Muscle of back (tissue), 3 donors: ENCODE measurements at regions not wholly inside any gene's neighbourhood (a gene's known extent, or its start where the extent isn't known, plus 50 kb on each side); places are given as distances from the start of the nearest gene placed in this dataset.
A peak's percentile ranks its signal among the peaks of the same experiment; 100 is the strongest.
"Not testable (repeated sequence)": the region's sequence is repeated elsewhere in the genome, so short reads cannot be mapped to it uniquely, and the experiment has no call there.

Source experiments
- DNase-seq, 3 donors: peaks; one replicate each; pipeline versions ENCODE4 v3.0.0 to v3.0.0-alpha.2; 2013

- DNase-seq, result peak in 1 of 3 donors; percentile 32
These were observed 190.7 kb downstream of the CDCA7 start for GRCh38 chr2:173545364-173545763.

GRCh38 chr2:173547499-173547898, 192.8 kb downstream of the CDCA7 start:
- DNase-seq, result no peak

GRCh38 chr2:173550143-173550542, 195.5 kb downstream of the CDCA7 start:
- DNase-seq, result peak in 1 of 3 donors; percentile 56

DNA sequence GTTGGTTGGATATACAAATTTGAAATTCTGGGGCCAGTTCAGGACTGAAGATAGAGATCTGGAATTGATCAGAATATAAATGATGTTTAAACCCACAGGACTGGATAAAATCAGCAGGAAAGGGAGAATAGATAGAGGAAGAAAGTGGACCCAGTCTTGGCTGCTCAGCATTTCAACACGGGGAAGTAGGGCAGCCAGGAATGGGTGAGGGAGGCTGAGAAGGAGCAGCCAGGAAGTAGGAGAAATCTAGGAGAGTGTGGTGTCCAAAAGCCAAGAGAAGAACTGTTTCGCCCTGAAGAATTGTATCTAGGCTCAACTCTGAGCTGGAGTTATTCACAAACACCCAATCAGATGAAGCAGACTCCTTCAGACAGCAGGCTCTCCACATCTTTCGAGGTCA, 197.9 kb downstream of the CDCA7 start:
- DNase-seq, result no peak

DNA sequence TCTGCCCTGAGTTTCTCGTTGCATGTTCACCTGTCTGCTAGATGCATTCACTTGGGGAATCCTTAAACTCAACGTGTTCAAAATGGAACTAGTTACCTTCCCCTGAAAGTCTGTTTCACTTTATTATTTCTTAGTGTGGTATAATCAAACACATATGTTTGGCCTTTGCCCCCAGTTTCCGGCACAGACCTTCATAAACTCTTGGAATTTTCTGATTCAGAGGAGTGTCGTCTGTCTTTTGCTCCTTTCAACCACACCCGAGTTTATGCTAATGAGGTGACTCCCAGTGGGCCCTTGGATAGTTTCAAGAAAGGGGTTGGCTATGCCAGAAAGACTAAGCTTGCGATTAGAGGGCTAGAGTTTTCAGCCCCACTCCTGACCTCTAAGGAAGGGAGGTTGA, 198.9 kb downstream of the CDCA7 start:
- DNase-seq, result peak in 1 of 3 donors; percentile 38

GRCh38 chr2:173555833-173556232, 201.2 kb downstream of the CDCA7 start:
- DNase-seq, result peak; percentile 34 to 61 (median 34)

DNA sequence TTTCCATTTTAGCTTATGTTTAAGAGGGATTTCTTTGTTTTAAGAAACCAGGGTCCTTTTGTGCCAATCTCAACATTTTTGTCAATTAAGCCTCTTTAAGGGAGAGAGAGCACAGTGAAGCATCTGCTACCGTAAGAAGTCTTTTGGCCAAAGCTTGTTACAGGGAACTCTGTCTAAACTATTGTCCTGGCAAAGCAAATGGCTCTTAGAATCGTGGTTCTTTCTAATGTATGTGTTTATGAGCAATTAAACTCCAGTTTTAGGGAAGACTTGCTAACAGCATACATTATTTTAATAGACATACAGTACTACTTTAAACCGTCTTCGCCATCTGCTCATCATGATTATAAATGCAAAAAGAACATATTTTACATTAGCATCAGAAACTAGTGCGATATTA, 202.1 kb downstream of the CDCA7 start:
- DNase-seq, result no peak

DNA sequence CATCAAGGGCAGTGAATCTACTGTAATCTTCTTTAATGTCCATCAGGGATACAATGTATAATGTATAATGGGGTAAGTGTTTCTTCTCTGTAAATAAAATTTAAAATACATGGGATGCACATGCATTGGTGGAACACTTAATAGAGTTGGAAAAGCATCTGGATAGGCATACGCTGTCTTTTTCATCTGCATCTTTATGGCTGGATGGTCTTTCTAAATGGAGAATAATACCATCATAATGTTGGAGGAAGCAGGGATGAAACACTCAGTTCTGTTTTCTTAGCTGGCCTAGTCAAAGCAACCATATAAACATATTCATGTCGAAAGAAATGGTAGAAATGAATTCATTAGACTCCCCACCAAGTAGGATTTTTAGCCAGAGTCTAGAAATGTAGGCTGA, 202.8 kb downstream of the CDCA7 start:
- no peak for DNase-seq

DNA sequence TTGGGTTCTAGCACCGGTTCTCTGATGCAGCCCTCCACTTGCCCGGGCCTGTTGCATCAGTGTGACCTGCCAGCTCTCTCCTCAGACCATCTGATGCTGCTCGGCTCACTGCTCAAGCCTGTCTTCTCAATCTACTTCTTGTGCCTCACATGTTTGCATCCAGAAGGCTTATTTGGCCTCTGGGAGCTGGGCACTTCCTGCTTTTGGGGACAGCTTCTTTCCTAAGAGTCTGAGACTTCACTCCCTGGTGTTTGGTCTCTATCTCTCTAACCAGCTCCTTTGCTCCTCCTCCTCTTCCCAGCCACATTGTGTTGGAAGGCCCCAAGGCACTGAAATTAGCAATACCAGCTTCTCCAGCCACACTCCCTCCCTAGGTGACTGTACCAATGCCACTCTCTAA, 212.8 kb downstream of the CDCA7 start:
- DNase-seq, result no peak

DNA sequence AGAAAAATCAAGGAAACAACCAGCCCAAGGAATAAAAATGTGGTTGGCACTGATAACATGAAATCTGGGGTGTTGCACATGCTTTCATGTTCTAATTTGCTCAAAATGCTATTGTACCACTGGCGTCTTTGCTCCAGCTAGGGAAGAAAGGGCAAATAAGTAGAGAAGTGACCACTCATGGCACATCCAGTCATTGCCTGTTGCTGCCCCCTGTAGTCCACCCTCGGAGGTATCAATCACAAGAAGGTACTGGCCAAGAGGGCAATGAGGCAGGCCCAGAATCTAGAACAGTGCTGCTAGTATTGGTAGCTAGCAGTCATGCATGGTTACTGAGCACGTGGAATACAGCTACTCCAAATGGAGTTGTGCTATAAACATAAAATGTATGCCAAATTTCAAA, 213.4 kb downstream of the CDCA7 start:
- DNase-seq, result no peak

- DNase-seq, result peak in 1 of 3 donors; percentile 48
These were observed 216.5 kb downstream of the CDCA7 start for GRCh38 chr2:173571021-173571821.

DNA sequence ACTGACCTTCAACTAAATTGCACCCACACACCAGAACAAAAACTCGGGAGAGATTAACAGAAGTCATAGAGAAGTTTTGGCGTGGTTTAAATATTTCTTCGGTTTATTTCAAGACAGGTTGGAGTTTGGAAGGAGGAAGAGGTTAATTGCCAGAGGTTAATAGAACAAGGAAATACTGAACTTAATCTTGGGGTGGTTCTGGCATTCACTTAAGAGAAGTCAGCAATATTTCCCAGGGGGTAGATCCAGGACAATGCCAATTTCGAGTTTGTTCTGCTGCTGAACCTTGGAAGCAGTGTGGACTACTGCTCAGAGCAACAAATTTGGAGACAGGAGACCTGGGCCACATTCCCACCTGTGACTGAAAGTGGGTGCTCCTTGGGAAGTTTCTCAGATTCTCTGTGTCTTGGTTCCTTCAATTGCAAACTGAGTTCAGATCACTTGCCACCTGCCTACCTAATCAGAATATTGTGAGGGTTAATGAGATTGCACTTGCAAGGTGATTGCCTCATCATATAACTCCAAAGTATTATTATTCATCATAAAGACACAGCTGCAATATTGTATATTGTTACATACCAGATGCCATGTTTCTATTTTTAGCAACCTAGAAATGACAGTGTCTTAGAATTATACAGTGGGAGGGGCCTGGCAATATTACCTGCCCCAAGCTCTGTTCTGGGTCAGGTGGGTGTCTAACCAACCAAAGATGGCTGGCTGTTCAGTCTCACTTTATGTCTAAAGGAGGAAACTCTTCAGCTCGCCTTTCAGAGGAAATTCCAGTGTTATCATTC, 217.4 kb downstream of the CDCA7 start:
- no peak for DNase-seq

DNA sequence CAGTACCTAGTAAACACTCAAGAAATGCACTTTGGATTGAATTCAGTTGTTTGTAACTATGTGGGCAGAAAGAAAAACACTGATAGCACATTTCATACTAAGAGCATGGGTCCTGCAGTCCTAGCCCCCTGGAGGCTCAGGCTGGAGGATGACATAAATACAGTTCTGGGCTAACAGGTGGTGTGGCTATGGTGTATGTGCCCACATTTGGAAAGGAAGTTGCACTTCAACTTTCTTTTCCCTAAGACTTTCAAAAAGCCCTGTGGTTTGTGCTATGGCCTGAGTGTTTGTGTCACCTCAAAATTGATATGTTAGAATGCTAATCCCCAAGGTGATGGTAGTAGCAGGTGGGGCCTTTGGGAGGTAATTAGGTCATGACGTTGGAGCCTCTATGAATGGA, 218.2 kb downstream of the CDCA7 start:
- DNase-seq, result no peak

DNA sequence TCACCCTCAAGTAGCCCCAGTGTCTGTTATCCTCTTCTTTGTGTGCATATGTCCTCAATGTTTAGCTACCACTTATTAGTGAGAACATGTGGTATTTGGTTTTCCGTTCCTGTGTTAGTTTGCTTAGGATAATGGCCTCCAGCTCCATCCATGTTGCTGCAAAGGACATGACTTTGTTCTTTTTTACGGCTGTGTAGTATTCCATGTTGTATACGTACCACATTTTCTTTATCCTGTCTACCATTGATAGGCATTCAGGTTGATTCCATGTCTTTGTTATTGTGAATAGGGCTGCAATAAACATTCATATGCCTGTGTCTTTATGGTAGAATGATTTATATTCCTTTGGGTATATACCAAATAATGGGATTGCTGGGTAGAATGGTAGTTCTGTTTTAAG, 219.1 kb downstream of the CDCA7 start:
- not testable (repeated sequence) for DNase-seq

GRCh38 chr2:173574324-173575112, 219.8 kb downstream of the CDCA7 start:
- DNase-seq, result peak in 1 of 3 donors; percentile 67

DNA sequence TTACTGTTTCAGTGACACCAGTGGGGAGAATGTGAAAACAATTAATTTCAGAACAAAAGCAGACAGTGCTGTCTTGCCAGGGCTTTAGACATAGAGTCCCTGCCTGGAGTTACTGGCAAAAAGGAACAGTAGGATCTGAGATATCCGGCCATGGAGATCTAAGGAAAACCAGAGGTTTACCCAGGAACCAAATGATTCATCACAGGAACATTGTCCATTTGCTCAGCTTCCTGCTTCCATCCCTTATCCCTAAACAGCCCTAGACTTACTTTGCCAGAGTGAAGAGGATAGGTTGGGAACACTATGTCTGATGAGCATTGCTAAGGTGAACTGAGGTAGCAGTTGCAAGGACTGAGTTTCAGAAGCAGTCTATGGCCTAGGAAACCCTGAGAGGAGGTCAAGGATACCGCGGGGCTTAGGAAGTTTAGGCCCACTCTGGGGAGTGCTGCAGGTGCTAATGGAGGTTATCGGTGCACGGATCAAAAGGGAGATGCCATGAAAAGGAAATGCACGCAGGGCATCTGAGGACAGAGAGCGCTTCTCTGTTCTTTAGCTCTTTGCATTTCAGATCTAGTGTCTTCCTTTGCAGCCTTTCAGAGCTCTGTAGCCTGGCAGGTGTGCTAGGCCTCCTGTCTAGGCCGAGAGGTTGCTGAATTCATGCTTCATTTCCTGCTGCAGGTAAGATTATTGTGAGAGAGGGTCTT, 223.9 kb downstream of the CDCA7 start:
- DNase-seq, result no peak

DNA sequence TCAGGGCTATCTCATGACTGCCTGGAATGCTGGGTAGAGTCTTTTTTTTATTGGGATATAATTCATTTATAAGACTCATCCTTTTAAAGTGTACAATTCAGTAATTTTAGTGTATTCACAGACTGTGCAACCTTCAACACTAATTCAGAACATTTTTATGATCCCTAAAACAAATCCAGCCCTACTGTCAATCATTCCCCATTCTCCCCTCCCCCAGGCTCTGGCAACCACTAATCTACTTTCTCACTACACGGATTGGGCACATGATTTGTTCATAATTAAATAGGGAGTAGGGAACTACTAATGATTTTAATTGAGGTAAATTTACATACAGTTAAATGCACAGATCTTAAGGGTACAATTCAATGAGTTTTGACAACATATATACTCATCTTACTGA, 225.7 kb downstream of the CDCA7 start:
- DNase-seq, result no peak

- DNase-seq, result peak in 2 of 3 donors; percentile 22 to 74
These were observed 226.3 kb downstream of the CDCA7 start for GRCh38 chr2:173580956-173581355.

DNA sequence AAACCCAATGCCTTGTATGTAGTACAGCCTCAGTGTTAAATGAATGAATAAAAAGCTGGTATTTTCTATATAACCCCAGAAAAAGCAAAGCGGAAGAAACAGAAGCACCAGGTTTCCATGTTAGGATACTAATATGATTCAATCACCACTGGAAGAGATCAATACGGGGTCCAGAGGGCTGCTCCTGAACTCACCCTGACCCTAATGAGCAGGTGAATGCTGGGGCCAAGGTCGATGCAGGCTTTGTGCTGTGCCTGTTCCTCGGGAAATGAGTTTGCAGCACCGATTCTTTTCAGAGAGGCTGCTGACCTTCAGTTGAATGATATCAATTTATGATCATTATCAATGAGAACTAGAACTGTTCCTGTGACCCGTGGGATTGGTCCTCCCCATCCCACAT, 228.5 kb downstream of the CDCA7 start:
- no peak for DNase-seq

DNA sequence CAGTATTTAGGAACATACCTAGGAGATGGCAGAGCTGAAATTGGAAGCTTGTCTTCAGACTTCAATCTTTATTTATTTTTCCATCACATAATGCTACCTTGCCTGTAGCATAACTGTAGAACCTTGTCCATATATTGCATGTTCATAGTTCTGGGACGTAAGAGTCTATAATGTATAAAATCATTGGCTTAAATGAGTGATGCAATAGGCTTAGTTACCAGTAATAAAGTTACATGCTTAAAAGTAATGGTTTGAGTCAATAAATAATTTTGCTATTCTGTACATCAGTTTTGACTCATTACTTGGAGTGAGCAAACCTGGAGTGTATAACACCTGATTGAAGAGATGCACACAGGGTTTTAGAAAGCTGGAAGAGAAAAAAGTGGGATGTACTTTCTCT, 229.3 kb downstream of the CDCA7 start:
- no peak for DNase-seq

- DNase-seq, result peak in 1 of 3 donors; percentile 41
These were observed 230.2 kb downstream of the CDCA7 start for GRCh38 chr2:173584676-173585458.
